ENCODE measurements at regions not wholly inside any gene's neighbourhood (a gene's known extent, or its start where the extent isn't known, plus 50 kb on each side); places are given as distances from the start of the nearest gene placed in this dataset.

DNA sequence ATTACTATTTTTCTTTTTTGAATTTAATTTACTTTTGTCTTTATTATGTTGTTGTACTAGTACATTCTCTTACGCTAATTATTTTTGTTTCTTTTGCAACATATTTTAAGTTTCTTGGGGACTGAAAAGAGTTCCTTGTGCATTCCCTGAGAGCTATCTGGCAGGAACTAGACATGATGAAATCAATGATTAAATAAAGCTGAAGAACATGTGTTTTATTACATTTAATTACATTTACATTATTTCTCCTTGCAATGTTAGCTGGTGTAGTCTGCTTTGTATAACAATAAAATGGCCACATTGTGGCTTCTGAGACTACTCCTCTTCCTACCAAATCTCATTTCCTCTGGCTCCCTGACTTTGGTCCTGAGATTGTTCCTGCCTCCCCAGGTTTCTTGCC is 244.9 kb downstream of the NDFIP2 start:
- H3K36me3 ChIP-seq (ENCODE audit: insufficient read depth, low read length, poor library complexity, severe bottlenecking): no peaks in the 10 kb centered on the region
- H3K4me3 ChIP-seq (ENCODE audit: low read depth, low read length, poor library complexity, severe bottlenecking): no peak overlapping the region
- no TSS peak for BruUV-seq (replicated peaks)
- no peaks in the 10 kb centered on the region for H3K27me3 ChIP-seq (replicated peaks; ENCODE audit: insufficient read depth, low read depth, low read length, poor library complexity)
- ChIA-PET CTCF (no interaction called here), POLR2A (ENCODE audit: low non-redundant PET) (no interaction called here)
- no peaks in the 10 kb centered on the region for H3K9me3 ChIP-seq (ENCODE audit: low read depth, low read length, poor library complexity, severe bottlenecking)
- intact Hi-C loops (cut with micrococcal nuclease; ENCODE audit: unreplicated experiment): no loop called here
- TF ChIP-seq CTCF (conservative IDR thresholded peaks at IDR 0.05; ENCODE audit: low read depth, low read length): no peak
- TF ChIP-seq EZH2 (IDR thresholded peaks at IDR 0.05; ENCODE audit: borderline replicate concordance, low read depth, low read length, poor library complexity, severe bottlenecking): no peak
- H3K4me1 ChIP-seq (ENCODE audit: insufficient read depth, low read length, poor library complexity, severe bottlenecking): peaks cover 25% of the 10 kb centered on the region
- no peak for DNase-seq (ENCODE audit: low spot score)
- no peak overlapping the region for H3K27ac ChIP-seq (ENCODE audit: low read depth, low read length, poor library complexity, severe bottlenecking)

- ChIA-PET POLR2A (ENCODE audit: low non-redundant PET) (no interaction called here), CTCF (no interaction called here)
- H3K4me1 ChIP-seq (ENCODE audit: insufficient read depth, low read length, poor library complexity, severe bottlenecking): peaks cover 25% of the 10 kb centered on the region
- H3K9me3 ChIP-seq (ENCODE audit: low read depth, low read length, poor library complexity, severe bottlenecking): no peaks in the 10 kb centered on the region
- H3K4me3 ChIP-seq (ENCODE audit: low read depth, low read length, poor library complexity, severe bottlenecking): no peak overlapping the region
- no peaks in the 10 kb centered on the region for H3K27me3 ChIP-seq (replicated peaks; ENCODE audit: insufficient read depth, low read depth, low read length, poor library complexity)
- DNase-seq (ENCODE audit: low spot score): no peak
- TF ChIP-seq CTCF (conservative IDR thresholded peaks at IDR 0.05; ENCODE audit: low read depth, low read length) (no peak), EZH2 (IDR thresholded peaks at IDR 0.05; ENCODE audit: borderline replicate concordance, low read depth, low read length, poor library complexity, severe bottlenecking) (no peak)
- intact Hi-C loops (cut with micrococcal nuclease; ENCODE audit: unreplicated experiment): no loop called here
- BruUV-seq (replicated peaks): no TSS peak
- H3K27ac ChIP-seq (ENCODE audit: low read depth, low read length, poor library complexity, severe bottlenecking): no peak overlapping the region
- H3K36me3 ChIP-seq (ENCODE audit: insufficient read depth, low read length, poor library complexity, severe bottlenecking): no peaks in the 10 kb centered on the region
Observed at GRCh38 chr13:79724348-79725103, 243.6 kb downstream of the NDFIP2 start.

GRCh38 chr13:79723519-79724024 is 242.6 kb downstream of the NDFIP2 start:
- ChIA-PET CTCF (no interaction called here), POLR2A (ENCODE audit: low non-redundant PET) (no interaction called here)
- no peaks in the 10 kb centered on the region for H3K36me3 ChIP-seq (ENCODE audit: insufficient read depth, low read length, poor library complexity, severe bottlenecking)
- no peaks in the 10 kb centered on the region for H3K27me3 ChIP-seq (replicated peaks; ENCODE audit: insufficient read depth, low read depth, low read length, poor library complexity)
- DNase-seq (ENCODE audit: low spot score): no peak
- no TSS peak for BruUV-seq (replicated peaks)
- no peak overlapping the region for H3K4me3 ChIP-seq (ENCODE audit: low read depth, low read length, poor library complexity, severe bottlenecking)
- intact Hi-C loops (cut with micrococcal nuclease; ENCODE audit: unreplicated experiment): no loop called here
- no peak overlapping the region for H3K27ac ChIP-seq (ENCODE audit: low read depth, low read length, poor library complexity, severe bottlenecking)
- TF ChIP-seq EZH2 (IDR thresholded peaks at IDR 0.05; ENCODE audit: borderline replicate concordance, low read depth, low read length, poor library complexity, severe bottlenecking) (no peak), CTCF (conservative IDR thresholded peaks at IDR 0.05; ENCODE audit: low read depth, low read length) (no peak)
- no peaks in the 10 kb centered on the region for H3K9me3 ChIP-seq (ENCODE audit: low read depth, low read length, poor library complexity, severe bottlenecking)
- peaks cover 25% of the 10 kb centered on the region for H3K4me1 ChIP-seq (ENCODE audit: insufficient read depth, low read length, poor library complexity, severe bottlenecking)
